GM12872 (cell line): ENCODE measurements at regions not wholly inside any gene's neighbourhood (a gene's known extent, or its start where the extent isn't known, plus 50 kb on each side); places are given as distances from the start of the nearest gene placed in this dataset.

Experiments used
- CTCF ChIP-seq: IDR thresholded peaks from 3 replicates; pipeline ENCODE4 v1.5.1; 2011; ENCODE audit warnings: low read depth, mild to moderate bottlenecking, low read length, moderate library complexity; ENCODE audit not compliant: insufficient read depth

- TF ChIP-seq CTCF = no peak
Measured at GRCh38 chr1:29971703-29972102, 735.4 kb downstream of the PTPRU start.

DNA sequence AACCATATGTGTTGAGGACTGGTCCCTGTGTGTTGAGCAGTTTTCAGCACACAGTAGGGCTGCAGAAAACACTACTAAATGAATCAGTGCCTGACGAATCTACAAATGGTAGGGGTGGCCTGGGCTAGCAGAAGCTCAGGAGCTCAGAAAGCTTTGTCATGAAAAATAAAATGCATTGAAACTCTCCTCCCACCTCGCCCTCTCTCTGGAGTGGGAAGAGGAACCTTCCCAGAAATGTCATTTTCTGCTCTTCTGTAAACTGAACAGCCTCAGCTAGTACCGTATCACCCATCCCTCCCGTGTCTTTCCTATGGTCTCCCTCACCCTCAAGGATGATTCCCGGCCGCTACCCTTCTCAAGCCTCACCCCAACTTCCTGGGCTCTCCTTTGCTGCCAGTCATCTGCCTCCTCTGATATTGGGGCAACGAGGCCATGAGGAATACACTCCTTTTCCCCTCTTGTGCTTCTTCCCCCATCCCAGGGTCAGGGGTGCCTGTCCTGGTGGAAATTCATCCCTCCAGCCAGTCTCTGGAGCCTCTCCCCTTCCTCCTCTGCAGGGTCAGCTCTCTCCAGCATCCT lies 734.5 kb downstream of the PTPRU start:
- no peak for TF ChIP-seq CTCF

DNA sequence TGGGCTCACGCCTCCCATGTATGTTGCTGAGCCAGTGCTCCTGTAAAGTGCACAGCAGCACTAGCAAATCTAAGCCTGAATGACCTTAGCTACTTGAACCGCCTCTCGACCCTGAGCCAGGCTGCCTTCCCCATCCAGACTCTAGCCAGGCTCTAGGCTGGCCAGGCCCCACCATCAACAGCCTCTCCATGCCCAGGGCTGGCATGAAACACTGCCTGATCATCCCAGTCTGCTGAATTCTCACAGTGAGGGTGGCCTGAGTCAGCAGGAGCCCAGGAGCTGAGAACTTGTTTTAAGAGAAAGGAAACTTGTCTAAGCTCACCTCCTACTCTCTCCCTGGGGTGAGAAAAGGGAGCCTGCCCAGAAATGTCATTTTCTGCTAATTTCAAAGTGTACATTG lies 733.3 kb downstream of the PTPRU start:
- TF ChIP-seq CTCF = no peak

- no peak for TF ChIP-seq CTCF
Measured at GRCh38 chr1:29967261-29967660, 730.9 kb downstream of the PTPRU start.

GRCh38 chr1:29966526-29967045 lies 730.3 kb downstream of the PTPRU start:
- no peak for TF ChIP-seq CTCF

DNA sequence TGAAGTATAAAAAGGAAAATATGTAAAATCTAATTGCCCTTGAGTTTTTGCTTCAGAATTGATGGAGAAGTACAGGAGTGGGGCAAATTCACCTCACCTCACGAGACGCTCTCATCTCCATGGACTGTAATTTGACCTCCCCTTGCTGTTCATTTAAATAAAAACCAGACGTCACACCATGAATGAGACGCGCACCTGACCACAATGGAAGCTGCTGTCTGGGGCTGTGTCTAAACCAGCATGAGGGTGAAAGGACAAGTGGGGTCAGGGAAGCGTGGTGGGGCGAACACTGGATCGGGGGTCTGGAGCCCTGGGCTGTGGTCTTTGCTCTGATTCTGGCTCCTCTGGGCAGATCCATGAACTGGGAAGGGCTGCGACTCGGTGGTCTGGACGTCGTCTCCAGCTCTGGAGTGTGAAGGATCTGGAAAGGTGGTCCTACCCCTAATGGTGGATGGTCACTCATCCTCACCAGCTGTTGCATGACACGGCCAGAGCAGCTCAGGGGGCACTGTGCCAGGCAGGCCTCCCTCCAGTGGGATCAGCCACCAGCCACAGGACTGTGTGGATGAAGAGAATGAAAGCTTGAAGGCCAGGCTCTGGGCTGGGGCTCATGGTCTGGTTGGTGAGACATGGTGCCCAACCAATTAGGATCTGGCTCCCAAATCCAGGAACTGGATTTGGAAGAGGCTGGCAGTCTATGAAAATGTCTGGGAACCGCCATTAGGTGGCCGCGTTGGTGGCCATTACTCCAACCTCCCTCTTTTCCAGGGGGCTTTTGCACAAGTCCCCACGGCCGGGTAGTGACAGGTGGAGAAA lies 728.6 kb downstream of the PTPRU start:
- TF ChIP-seq CTCF = no peak

GRCh38 chr1:29963946-29964345 lies 727.6 kb downstream of the PTPRU start:
- no peak for TF ChIP-seq CTCF
